ENCODE measurements at regions not wholly inside any gene's neighbourhood (a gene's known extent, or its start where the extent isn't known, plus 50 kb on each side); places are given as distances from the start of the nearest gene placed in this dataset.

- no peak for TF ChIP-seq CTCF (IDR thresholded peaks at IDR 0.05; ENCODE audit: unreplicated experiment)
- no peak for DNase-seq (ENCODE audit: low spot score in 2 of 2, unreplicated experiment in 2 of 2)
- no peak overlapping the region for H3K4me3 Mint-ChIP-seq
- H3K36me3 Mint-ChIP-seq = no peaks in the 10 kb centered on the region
- H3K27ac Mint-ChIP-seq = peak overlapping the region; percentile 3
- H3K4me1 Mint-ChIP-seq = peaks cover 5% of the 10 kb centered on the region
- H3K9me3 Mint-ChIP-seq = peaks cover 5% of the 10 kb centered on the region
- no peaks in the 10 kb centered on the region for H3K27me3 Mint-ChIP-seq (ENCODE audit: low read depth)
Measured at GRCh38 chr6:132019586-132019985, 68.4 kb upstream of the CCN2 start.

GRCh38 chr6:132017942-132018341 is 66.8 kb upstream of the CCN2 start:
- Mint-ChIP-seq H3K9me3 (no peaks in the 10 kb centered on the region), H3K27me3 (ENCODE audit: low read depth) (no peaks in the 10 kb centered on the region), H3K4me1 (peaks cover 5% of the 10 kb centered on the region), H3K36me3 (no peaks in the 10 kb centered on the region), H3K27ac (no peak overlapping the region), H3K4me3 (no peak overlapping the region)
- TF ChIP-seq CTCF (IDR thresholded peaks at IDR 0.05; ENCODE audit: unreplicated experiment) = no peak
- no peak for DNase-seq (ENCODE audit: low spot score in 2 of 2, unreplicated experiment in 2 of 2)

GRCh38 chr6:132016396-132016795 is 65.2 kb upstream of the CCN2 start:
- Mint-ChIP-seq H3K27me3 (ENCODE audit: low read depth) (no peaks in the 10 kb centered on the region), H3K9me3 (no peaks in the 10 kb centered on the region), H3K27ac (no peak overlapping the region), H3K4me3 (no peak overlapping the region), H3K4me1 (peaks cover 2% of the 10 kb centered on the region), H3K36me3 (no peaks in the 10 kb centered on the region)
- no peak for DNase-seq (ENCODE audit: low spot score in 2 of 2, unreplicated experiment in 2 of 2)
- TF ChIP-seq CTCF (IDR thresholded peaks at IDR 0.05; ENCODE audit: unreplicated experiment) = no peak

GRCh38 chr6:132011582-132011981 is 60.4 kb upstream of the CCN2 start:
- Mint-ChIP-seq H3K27me3 (ENCODE audit: low read depth) (no peaks in the 10 kb centered on the region), H3K9me3 (no peaks in the 10 kb centered on the region), H3K4me3 (no peak overlapping the region)

GRCh38 chr6:132009175-132009574 is 58.0 kb upstream of the CCN2 start:
- Mint-ChIP-seq H3K27me3 (ENCODE audit: low read depth) (no peaks in the 10 kb centered on the region), H3K27ac (no peak overlapping the region), H3K4me1 (no peaks in the 10 kb centered on the region), H3K36me3 (peaks cover 2% of the 10 kb centered on the region), H3K4me3 (no peak overlapping the region), H3K9me3 (peaks cover 11% of the 10 kb centered on the region)
- DNase-seq (ENCODE audit: low spot score in 2 of 2, unreplicated experiment in 2 of 2) = no peak
- TF ChIP-seq CTCF (IDR thresholded peaks at IDR 0.05; ENCODE audit: unreplicated experiment) = no peak

More at GRCh38 chr6:132011582-132011981, 60.4 kb upstream of the CCN2 start:
- no peak for TF ChIP-seq CTCF (IDR thresholded peaks at IDR 0.05; ENCODE audit: unreplicated experiment)
- no peak for DNase-seq (ENCODE audit: low spot score in 2 of 2, unreplicated experiment in 2 of 2)
- Mint-ChIP-seq H3K4me1 (no peaks in the 10 kb centered on the region), H3K36me3 (no peaks in the 10 kb centered on the region), H3K27ac (no peak overlapping the region)
